GM12891 (cell line): ENCODE measurements at regions not wholly inside any gene's neighbourhood (a gene's known extent, or its start where the extent isn't known, plus 50 kb on each side); places are given as distances from the start of the nearest gene placed in this dataset.

Experiments
- DNase-seq: peaks from one replicate; pipeline ENCODE4 v3.0.0; 2011; ENCODE audit warnings: low spot score; ENCODE audit not compliant: insufficient read length
- FAIRE-seq: peaks from 2 replicates; lab custom pipeline; 2011; peaks lifted over from hg19 to GRCh38; lab: Jason Lieb, UNC
- PAX5 ChIP-seq: IDR thresholded peaks from 2 replicates; pipeline ENCODE4 v1.6.1; 2011; ENCODE audit warnings: low read length, moderate library complexity, mild to moderate bottlenecking; ENCODE audit not compliant: insufficient read depth, severe bottlenecking
- POLR2A ChIP-seq: IDR thresholded peaks from 2 replicates; pipeline ENCODE4 v1.6.1; 2011; ENCODE audit warnings: low read depth, low read length, control low read depth
- POLR2AphosphoS5 ChIP-seq: IDR thresholded peaks from 2 replicates; pipeline ENCODE4 v1.6.1; 2011; ENCODE audit warnings: low read depth, low read length, control low read depth
- POU2F2 ChIP-seq: IDR thresholded peaks from 2 replicates; pipeline ENCODE4 v1.6.1; 2011; ENCODE audit warnings: low read depth, mild to moderate bottlenecking, control low read depth, low read length, moderate library complexity
- SPI1 ChIP-seq: IDR thresholded peaks from 2 replicates; pipeline ENCODE4 v1.6.1; 2011; ENCODE audit warnings: low read depth, low read length, control low read depth
- TAF1 ChIP-seq: IDR thresholded peaks from 2 replicates; pipeline ENCODE4 v1.6.1; 2011; ENCODE audit warnings: low read depth, low read length, control low read depth

- FAIRE-seq (no peak), DNase-seq (no peak)
Measured at GRCh38 chr7:88429382-88429781, 122.7 kb upstream of the STEAP4 start.

GRCh38 chr7:88402529-88402928 lies 95.8 kb upstream of the STEAP4 start:
- TF ChIP-seq PAX5: no peak
- no peak for TF ChIP-seq SPI1
- TF ChIP-seq TAF1: no peak
- no peak for TF ChIP-seq POU2F2
- no peak for TF ChIP-seq POLR2A
- FAIRE-seq (no peak), DNase-seq (no peak)

More at GRCh38 chr7:88429382-88429781, 122.7 kb upstream of the STEAP4 start:
- no peak for TF ChIP-seq POU2F2
- no peak for TF ChIP-seq POLR2A
- no peak for TF ChIP-seq SPI1
- TF ChIP-seq TAF1: no peak
- no peak for TF ChIP-seq POLR2AphosphoS5
- TF ChIP-seq PAX5: no peak

- FAIRE-seq (peak; percentile 84), DNase-seq (no peak)
- TF ChIP-seq POLR2AphosphoS5 (no peak), POU2F2 (no peak), SPI1 (no peak), TAF1 (no peak)
Measured at GRCh38 chr7:88401009-88401623, 94.4 kb upstream of the STEAP4 start.

- FAIRE-seq: no peak
- no peak for DNase-seq
- TF ChIP-seq POLR2A (no peak), POLR2AphosphoS5 (no peak), POU2F2 (no peak), SPI1 (no peak), TAF1 (no peak), PAX5 (no peak)
Measured at GRCh38 chr7:88399696-88400240, 93.1 kb upstream of the STEAP4 start.

GRCh38 chr7:88399036-88399435 lies 92.3 kb upstream of the STEAP4 start:
- FAIRE-seq (no peak), DNase-seq (no peak)
- TF ChIP-seq POLR2AphosphoS5 (no peak), SPI1 (no peak), POLR2A (no peak)

- FAIRE-seq: no peak
- DNase-seq: no peak
Measured at GRCh38 chr7:88398459-88398858, 91.8 kb upstream of the STEAP4 start.

GRCh38 chr7:88396948-88397322 lies 90.2 kb upstream of the STEAP4 start:
- no peak for DNase-seq
- no peak for FAIRE-seq
- no peak for TF ChIP-seq TAF1
- no peak for TF ChIP-seq POU2F2
- no peak for TF ChIP-seq PAX5
- TF ChIP-seq POLR2AphosphoS5: no peak
- TF ChIP-seq SPI1: no peak

More at GRCh38 chr7:88398459-88398858, 91.8 kb upstream of the STEAP4 start:
- TF ChIP-seq POLR2A: no peak
- TF ChIP-seq TAF1: no peak
- TF ChIP-seq SPI1: no peak
- TF ChIP-seq POLR2AphosphoS5: no peak
- TF ChIP-seq PAX5: no peak

- TF ChIP-seq POLR2AphosphoS5 (no peak), PAX5 (no peak), POU2F2 (no peak), TAF1 (no peak)
- DNase-seq (no peak), FAIRE-seq (peak; percentile 51)
Measured at GRCh38 chr7:88396295-88396947, 89.7 kb upstream of the STEAP4 start.

- FAIRE-seq (no peak), DNase-seq (no peak)
- TF ChIP-seq POLR2A (no peak), SPI1 (no peak), POU2F2 (no peak), PAX5 (no peak), TAF1 (no peak), POLR2AphosphoS5 (no peak)
Measured at GRCh38 chr7:88395715-88396114, 89.0 kb upstream of the STEAP4 start.

- no peak for FAIRE-seq
- no peak for DNase-seq
Measured at GRCh38 chr7:88391247-88391646, 84.6 kb upstream of the STEAP4 start.

More at GRCh38 chr7:88391247-88391646, 84.6 kb upstream of the STEAP4 start:
- no peak for TF ChIP-seq POLR2AphosphoS5
- no peak for TF ChIP-seq POLR2A
- no peak for TF ChIP-seq TAF1
- TF ChIP-seq PAX5: no peak
- TF ChIP-seq POU2F2: no peak
- no peak for TF ChIP-seq SPI1
